Activated T-cell treated with anti-CD3 and anti-CD28 coated beads, Interleukin-2, amount 50 U/mL, for 24 hours (primary cell): ENCODE measurements at regions not wholly inside any gene's neighbourhood (a gene's known extent, or its start where the extent isn't known, plus 50 kb on each side); places are given as distances from the start of the nearest gene placed in this dataset.

Experiments
- DNase-seq: peaks from one replicate; pipeline ENCODE4 v3.0.0-alpha.2; 2020
- H3K27ac Mint-ChIP-seq: 2 replicates; pipeline ENCODE4 v1.8.0; 2020; ENCODE audit warnings: mild to moderate bottlenecking, mixed read lengths
- H3K27me3 Mint-ChIP-seq: 2 replicates; pipeline ENCODE4 v1.8.0; 2020; ENCODE audit warnings: mixed read lengths
- H3K36me3 Mint-ChIP-seq: 2 replicates; pipeline ENCODE4 v1.8.0; 2020; ENCODE audit warnings: low read depth, mixed read lengths
- H3K4me1 Mint-ChIP-seq: 2 replicates; pipeline ENCODE4 v1.8.0; 2020; ENCODE audit warnings: low read depth, mixed read lengths
- H3K4me3 Mint-ChIP-seq: 2 replicates; pipeline ENCODE4 v1.8.0; 2020; ENCODE audit warnings: mild to moderate bottlenecking, moderate library complexity, mixed read lengths
- H3K9me3 Mint-ChIP-seq: 2 replicates; pipeline ENCODE4 v1.8.0; 2020; ENCODE audit warnings: mixed read lengths

GRCh38 chr1:228984107-228984506 is 248.8 kb downstream of the RHOU start:
- Mint-ChIP-seq H3K36me3 (no peaks in the 10 kb centered on the region), H3K27ac (no peak overlapping the region), H3K4me3 (no peak overlapping the region), H3K4me1 (no peaks in the 10 kb centered on the region), H3K9me3 (no peaks in the 10 kb centered on the region), H3K27me3 (no peaks in the 10 kb centered on the region)
- no peak for DNase-seq

- Mint-ChIP-seq H3K4me1 (no peaks in the 10 kb centered on the region), H3K36me3 (no peaks in the 10 kb centered on the region), H3K27me3 (no peaks in the 10 kb centered on the region), H3K4me3 (no peak overlapping the region), H3K9me3 (no peaks in the 10 kb centered on the region), H3K27ac (no peak overlapping the region)
- no peak for DNase-seq
These were observed 249.7 kb downstream of the RHOU start for GRCh38 chr1:228984646-228985631.

- H3K36me3 Mint-ChIP-seq: no peaks in the 10 kb centered on the region
- no peak overlapping the region for H3K4me3 Mint-ChIP-seq
- no peak for DNase-seq
- H3K4me1 Mint-ChIP-seq: peaks cover 3% of the 10 kb centered on the region
- no peaks in the 10 kb centered on the region for H3K9me3 Mint-ChIP-seq
- H3K27ac Mint-ChIP-seq: no peak overlapping the region
- H3K27me3 Mint-ChIP-seq: no peaks in the 10 kb centered on the region
These were observed 250.4 kb downstream of the RHOU start for GRCh38 chr1:228985661-228986060.

GRCh38 chr1:228986093-228986904 is 251.0 kb downstream of the RHOU start:
- H3K27ac Mint-ChIP-seq: no peak overlapping the region
- DNase-seq: no peak
- H3K36me3 Mint-ChIP-seq: no peaks in the 10 kb centered on the region
- peaks cover 6% of the 10 kb centered on the region for H3K4me1 Mint-ChIP-seq
- no peak overlapping the region for H3K4me3 Mint-ChIP-seq
- H3K9me3 Mint-ChIP-seq: no peaks in the 10 kb centered on the region
- no peaks in the 10 kb centered on the region for H3K27me3 Mint-ChIP-seq

GRCh38 chr1:228987286-228987685 is 252.0 kb downstream of the RHOU start:
- Mint-ChIP-seq H3K9me3 (no peaks in the 10 kb centered on the region), H3K4me3 (no peak overlapping the region), H3K4me1 (peaks cover 6% of the 10 kb centered on the region), H3K27me3 (no peaks in the 10 kb centered on the region), H3K36me3 (no peaks in the 10 kb centered on the region), H3K27ac (no peak overlapping the region)
- no peak for DNase-seq

- Mint-ChIP-seq H3K36me3 (no peaks in the 10 kb centered on the region), H3K27me3 (no peaks in the 10 kb centered on the region), H3K9me3 (no peaks in the 10 kb centered on the region), H3K4me3 (no peak overlapping the region), H3K27ac (no peak overlapping the region), H3K4me1 (peaks cover 6% of the 10 kb centered on the region)
- DNase-seq: no peak
These were observed 252.6 kb downstream of the RHOU start for GRCh38 chr1:228987736-228988506.

GRCh38 chr1:228988664-228989063 is 253.4 kb downstream of the RHOU start:
- DNase-seq: no peak
- H3K9me3 Mint-ChIP-seq: no peaks in the 10 kb centered on the region
- H3K36me3 Mint-ChIP-seq: no peaks in the 10 kb centered on the region
- no peak overlapping the region for H3K4me3 Mint-ChIP-seq
- peaks cover 6% of the 10 kb centered on the region for H3K4me1 Mint-ChIP-seq
- H3K27me3 Mint-ChIP-seq: no peaks in the 10 kb centered on the region
- no peak overlapping the region for H3K27ac Mint-ChIP-seq

GRCh38 chr1:228989176-228989575 is 253.9 kb downstream of the RHOU start:
- Mint-ChIP-seq H3K36me3 (no peaks in the 10 kb centered on the region), H3K27me3 (no peaks in the 10 kb centered on the region), H3K27ac (no peak overlapping the region), H3K4me3 (no peak overlapping the region), H3K4me1 (peaks cover 6% of the 10 kb centered on the region), H3K9me3 (no peaks in the 10 kb centered on the region)
- DNase-seq: no peak

GRCh38 chr1:228989676-228989991 is 254.4 kb downstream of the RHOU start:
- H3K4me3 Mint-ChIP-seq: no peak overlapping the region
- no peak overlapping the region for H3K27ac Mint-ChIP-seq
- H3K36me3 Mint-ChIP-seq: no peaks in the 10 kb centered on the region
- DNase-seq: no peak
- no peaks in the 10 kb centered on the region for H3K9me3 Mint-ChIP-seq
- peaks cover 6% of the 10 kb centered on the region for H3K4me1 Mint-ChIP-seq
- H3K27me3 Mint-ChIP-seq: no peaks in the 10 kb centered on the region

- no peak overlapping the region for H3K27ac Mint-ChIP-seq
- H3K9me3 Mint-ChIP-seq: no peaks in the 10 kb centered on the region
- H3K27me3 Mint-ChIP-seq: no peaks in the 10 kb centered on the region
- no peaks in the 10 kb centered on the region for H3K36me3 Mint-ChIP-seq
- DNase-seq: no peak
- H3K4me3 Mint-ChIP-seq: no peak overlapping the region
- peaks cover 6% of the 10 kb centered on the region for H3K4me1 Mint-ChIP-seq
These were observed 254.9 kb downstream of the RHOU start for GRCh38 chr1:228989992-228990827.

- DNase-seq: no peak
- Mint-ChIP-seq H3K27me3 (no peaks in the 10 kb centered on the region), H3K4me1 (peaks cover 6% of the 10 kb centered on the region), H3K27ac (no peak overlapping the region), H3K9me3 (no peaks in the 10 kb centered on the region), H3K4me3 (no peak overlapping the region), H3K36me3 (no peaks in the 10 kb centered on the region)
These were observed 255.8 kb downstream of the RHOU start for GRCh38 chr1:228990906-228991569.

- Mint-ChIP-seq H3K4me1 (peaks cover 6% of the 10 kb centered on the region), H3K27ac (no peak overlapping the region), H3K9me3 (no peaks in the 10 kb centered on the region), H3K4me3 (no peak overlapping the region), H3K27me3 (no peaks in the 10 kb centered on the region), H3K36me3 (no peaks in the 10 kb centered on the region)
- no peak for DNase-seq
These were observed 256.8 kb downstream of the RHOU start for GRCh38 chr1:228992044-228992443.

GRCh38 chr1:228992907-228993535 is 257.7 kb downstream of the RHOU start:
- Mint-ChIP-seq H3K4me1 (peaks cover 6% of the 10 kb centered on the region), H3K27me3 (no peaks in the 10 kb centered on the region), H3K36me3 (no peaks in the 10 kb centered on the region), H3K9me3 (no peaks in the 10 kb centered on the region), H3K4me3 (no peak overlapping the region), H3K27ac (no peak overlapping the region)
- no peak for DNase-seq
